ENCODE measurements at regions not wholly inside any gene's neighbourhood (a gene's known extent, or its start where the extent isn't known, plus 50 kb on each side); places are given as distances from the start of the nearest gene placed in this dataset.

DNA sequence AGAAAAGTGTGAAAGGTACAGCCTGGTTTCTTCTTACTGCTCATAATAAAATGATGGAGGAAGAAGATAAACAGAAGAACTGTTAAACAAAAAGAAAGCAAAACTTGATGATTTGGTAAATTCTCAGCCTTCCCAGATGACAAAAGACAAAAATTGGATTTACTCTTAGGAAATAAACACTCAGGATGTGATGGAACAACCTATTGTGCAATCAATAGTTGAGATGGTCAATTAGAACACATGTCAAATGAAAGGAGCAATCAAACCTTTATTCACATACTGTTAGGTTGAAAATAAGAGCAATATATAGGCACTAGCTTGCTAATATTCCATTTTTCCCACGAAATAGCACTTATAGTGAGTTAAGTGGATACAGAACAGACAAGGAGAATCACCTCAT lies 1174.0 kb upstream of the SLC39A10 start:
- no peak overlapping the region for H3K4me2 ChIP-seq (ENCODE audit: low read length)
- no peak overlapping the region for H3K27ac ChIP-seq (ENCODE audit: low read depth, low read length)
- no peaks in the 10 kb centered on the region for H3K9me3 ChIP-seq (ENCODE audit: control insufficient read depth in 1 of 2, insufficient read depth in 1 of 2, low read depth in 1 of 2, low read length in 2 of 2)
- H3K79me2 ChIP-seq (ENCODE audit: insufficient read depth, low read length) = no peaks in the 10 kb centered on the region
- no peak overlapping the region for H3K4me3 ChIP-seq (replicated peaks in 1 of 2; ENCODE audit: low read depth in 1 of 2, low read length in 2 of 2)
- CTCF ChIA-PET = no interaction called here
- H3K4me1 ChIP-seq (ENCODE audit: control insufficient read depth in 1 of 2, insufficient read depth in 2 of 2, low read length in 2 of 2) = no peaks in the 10 kb centered on the region
- H3K27me3 ChIP-seq (ENCODE audit: insufficient read depth, low read length) = no peaks in the 10 kb centered on the region
- DNase-seq (ENCODE audit: low read depth, low spot score) (no peak), ATAC-seq (no peak)
- TF ChIP-seq EZH2 (IDR thresholded peaks at IDR 0.05) = no peak
- TF ChIP-seq, protein P1, sequence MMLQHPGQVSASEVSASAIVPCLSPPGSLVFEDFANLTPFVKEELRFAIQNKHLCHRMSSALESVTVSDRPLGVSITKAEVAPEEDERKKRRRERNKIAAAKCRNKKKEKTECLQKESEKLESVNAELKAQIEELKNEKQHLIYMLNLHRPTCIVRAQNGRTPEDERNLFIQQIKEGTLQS (IDR thresholded peaks at IDR 0.05) = no peak
- TF ChIP-seq EGR1 (IDR thresholded peaks at IDR 0.05; ENCODE audit: low read depth) = no peak
- no peak for TF ChIP-seq TCF7L2 (IDR thresholded peaks at IDR 0.05; ENCODE audit: borderline replicate concordance, extremely low read depth, insufficient read depth, insufficient read length)
- TF ChIP-seq JUND (IDR thresholded peaks at IDR 0.05) = no peak
- no peak for TF ChIP-seq POLR2AphosphoS5 (IDR thresholded peaks at IDR 0.05; ENCODE audit: low read depth, low read length)
- no peak for TF ChIP-seq ELF1 (IDR thresholded peaks at IDR 0.05; ENCODE audit: borderline replicate concordance, low read depth)
- TF ChIP-seq ZFX (IDR thresholded peaks at IDR 0.05) = no peak
- TF ChIP-seq YY1 (IDR thresholded peaks at IDR 0.05; ENCODE audit: extremely low read depth, insufficient replicate concordance, low read depth, low read length) = no peak
- TF ChIP-seq FOSL1 (IDR thresholded peaks at IDR 0.05; ENCODE audit: low read depth) = no peak
- TF ChIP-seq, protein P2, sequence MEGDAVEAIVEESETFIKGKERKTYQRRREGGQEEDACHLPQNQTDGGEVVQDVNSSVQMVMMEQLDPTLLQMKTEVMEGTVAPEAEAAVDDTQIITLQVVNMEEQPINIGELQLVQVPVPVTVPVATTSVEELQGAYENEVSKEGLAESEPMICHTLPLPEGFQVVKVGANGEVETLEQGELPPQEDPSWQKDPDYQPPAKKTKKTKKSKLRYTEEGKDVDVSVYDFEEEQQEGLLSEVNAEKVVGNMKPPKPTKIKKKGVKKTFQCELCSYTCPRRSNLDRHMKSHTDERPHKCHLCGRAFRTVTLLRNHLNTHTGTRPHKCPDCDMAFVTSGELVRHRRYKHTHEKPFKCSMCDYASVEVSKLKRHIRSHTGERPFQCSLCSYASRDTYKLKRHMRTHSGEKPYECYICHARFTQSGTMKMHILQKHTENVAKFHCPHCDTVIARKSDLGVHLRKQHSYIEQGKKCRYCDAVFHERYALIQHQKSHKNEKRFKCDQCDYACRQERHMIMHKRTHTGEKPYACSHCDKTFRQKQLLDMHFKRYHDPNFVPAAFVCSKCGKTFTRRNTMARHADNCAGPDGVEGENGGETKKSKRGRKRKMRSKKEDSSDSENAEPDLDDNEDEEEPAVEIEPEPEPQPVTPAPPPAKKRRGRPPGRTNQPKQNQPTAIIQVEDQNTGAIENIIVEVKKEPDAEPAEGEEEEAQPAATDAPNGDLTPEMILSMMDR (IDR thresholded peaks at IDR 0.05 in 2 of 3, conservative IDR thresholded peaks at IDR 0.05 in 1 of 3; ENCODE audit: borderline replicate concordance in 1 of 3, insufficient read depth in 1 of 3, low read depth in 2 of 3, low read length in 2 of 3) = no peak
- no peak for TF ChIP-seq CEBPB (IDR thresholded peaks at IDR 0.05; ENCODE audit: low read depth)
- no peak for TF ChIP-seq EZH2phosphoT487 (IDR thresholded peaks at IDR 0.05; ENCODE audit: borderline replicate concordance)
- no peak for TF ChIP-seq SRF (IDR thresholded peaks at IDR 0.05; ENCODE audit: low read depth)
- TF ChIP-seq, protein P3, sequence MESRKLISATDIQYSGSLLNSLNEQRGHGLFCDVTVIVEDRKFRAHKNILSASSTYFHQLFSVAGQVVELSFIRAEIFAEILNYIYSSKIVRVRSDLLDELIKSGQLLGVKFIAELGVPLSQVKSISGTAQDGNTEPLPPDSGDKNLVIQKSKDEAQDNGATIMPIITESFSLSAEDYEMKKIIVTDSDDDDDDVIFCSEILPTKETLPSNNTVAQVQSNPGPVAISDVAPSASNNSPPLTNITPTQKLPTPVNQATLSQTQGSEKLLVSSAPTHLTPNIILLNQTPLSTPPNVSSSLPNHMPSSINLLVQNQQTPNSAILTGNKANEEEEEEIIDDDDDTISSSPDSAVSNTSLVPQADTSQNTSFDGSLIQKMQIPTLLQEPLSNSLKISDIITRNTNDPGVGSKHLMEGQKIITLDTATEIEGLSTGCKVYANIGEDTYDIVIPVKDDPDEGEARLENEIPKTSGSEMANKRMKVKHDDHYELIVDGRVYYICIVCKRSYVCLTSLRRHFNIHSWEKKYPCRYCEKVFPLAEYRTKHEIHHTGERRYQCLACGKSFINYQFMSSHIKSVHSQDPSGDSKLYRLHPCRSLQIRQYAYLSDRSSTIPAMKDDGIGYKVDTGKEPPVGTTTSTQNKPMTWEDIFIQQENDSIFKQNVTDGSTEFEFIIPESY (IDR thresholded peaks at IDR 0.05; ENCODE audit: extremely low read depth, insufficient replicate concordance, low read length) = no peak
- no peak for TF ChIP-seq SIN3A (IDR thresholded peaks at IDR 0.05; ENCODE audit: low read depth)
- intact Hi-C loops (cut with micrococcal nuclease) = no loop called here
- H3K36me3 ChIP-seq (ENCODE audit: control insufficient read depth in 1 of 2, insufficient read depth in 2 of 2, low read length in 2 of 2) = no peaks in the 10 kb centered on the region
- POLR2A ChIA-PET = no interaction called here
- no peak overlapping the region for H3K9ac ChIP-seq (ENCODE audit: low read length)
- H2AFZ ChIP-seq (ENCODE audit: low read depth, low read length, poor library complexity, severe bottlenecking) = no peak overlapping the region
- no peaks in the 10 kb centered on the region for H4K20me1 ChIP-seq (ENCODE audit: insufficient read depth)
- no TSS peak for BruUV-seq (replicated peaks)
- H3K9me2 ChIP-seq (ENCODE audit: insufficient read depth) = no peaks in the 10 kb centered on the region
- RAD21 ChIA-PET (ENCODE audit: low non-redundant PET in 1 of 2, low total read pairs in 2 of 2, uncharacterized antibody in 2 of 2, unreplicated experiment in 2 of 2) = no interaction called here

Measured in HCT116 (cell line).